DLD1 (cell line): ENCODE measurements at regions not wholly inside any gene's neighbourhood (a gene's known extent, or its start where the extent isn't known, plus 50 kb on each side); places are given as distances from the start of the nearest gene placed in this dataset.

ENCODE experiments used
- in situ Hi-C: cut with HindIII; loops from 2 replicates; pipeline ENCODE4 v1.10.0; 2017; ENCODE audit warnings: low sequenced_read_pairs

GRCh38 chr6:169905041-169905807 lies 153.8 kb downstream of the ERMARD start:
- in situ Hi-C loops: no loop called here

- in situ Hi-C loops: no loop called here
Observed at GRCh38 chr6:169904051-169904922, 152.9 kb downstream of the ERMARD start.

- in situ Hi-C loops: no loop called here
Observed at GRCh38 chr6:169903122-169903521, 151.7 kb downstream of the ERMARD start.

GRCh38 chr6:169902604-169903003 lies 151.2 kb downstream of the ERMARD start:
- in situ Hi-C loops: no loop called here

GRCh38 chr6:169902070-169902469 lies 150.6 kb downstream of the ERMARD start:
- in situ Hi-C loops: no loop called here

- in situ Hi-C loops: loop anchor here (10.0 kb wide), 1 partner anchor 445 kb away; no protein-coding TSS in a partner anchor
Observed at GRCh38 chr6:169899481-169900145, 148.2 kb downstream of the ERMARD start.

- in situ Hi-C loops: loop anchor here (10.0 kb wide), 1 partner anchor 446 kb away; no protein-coding TSS in a partner anchor
Observed at GRCh38 chr6:169898788-169899480, 147.5 kb downstream of the ERMARD start.

GRCh38 chr6:169897601-169898358 lies 146.4 kb downstream of the ERMARD start:
- in situ Hi-C loops: loop anchor here (10.0 kb wide), 1 partner anchor 447 kb away; no protein-coding TSS in a partner anchor

- in situ Hi-C loops: loop anchor here (10.0 kb wide), 1 partner anchor 448 kb away; no protein-coding TSS in a partner anchor
Observed at GRCh38 chr6:169896826-169897456, 145.5 kb downstream of the ERMARD start.

GRCh38 chr6:169895926-169896761 lies 144.7 kb downstream of the ERMARD start:
- in situ Hi-C loops: loop anchor here (10.0 kb wide), 1 partner anchor 449 kb away; no protein-coding TSS in a partner anchor

- in situ Hi-C loops: loop anchor here (10.0 kb wide), 1 partner anchor 450 kb away; no protein-coding TSS in a partner anchor
Observed at GRCh38 chr6:169895000-169895759, 143.8 kb downstream of the ERMARD start.

- in situ Hi-C loops: loop anchor here (10.0 kb wide), 1 partner anchor 450 kb away; no protein-coding TSS in a partner anchor
Observed at GRCh38 chr6:169894377-169894960, 143.0 kb downstream of the ERMARD start.

- in situ Hi-C loops: loop anchor here (10.0 kb wide), 1 partner anchor 451 kb away; no protein-coding TSS in a partner anchor
Observed at GRCh38 chr6:169893624-169894023, 142.2 kb downstream of the ERMARD start.

GRCh38 chr6:169891846-169892245 lies 140.4 kb downstream of the ERMARD start:
- in situ Hi-C loops: loop anchor here (10.0 kb wide), 1 partner anchor 453 kb away; no protein-coding TSS in a partner anchor

GRCh38 chr6:169891421-169891820 lies 140.0 kb downstream of the ERMARD start:
- in situ Hi-C loops: loop anchor here (10.0 kb wide), 1 partner anchor 453 kb away; no protein-coding TSS in a partner anchor

- in situ Hi-C loops: loop anchor here (10.0 kb wide), 1 partner anchor 454 kb away; no protein-coding TSS in a partner anchor
Observed at GRCh38 chr6:169890901-169891300, 139.5 kb downstream of the ERMARD start.

GRCh38 chr6:169890049-169890448 lies 138.6 kb downstream of the ERMARD start:
- in situ Hi-C loops: loop anchor here (10.0 kb wide), 1 partner anchor 455 kb away; no protein-coding TSS in a partner anchor
